ENCODE measurements at regions not wholly inside any gene's neighbourhood (a gene's known extent, or its start where the extent isn't known, plus 50 kb on each side); places are given as distances from the start of the nearest gene placed in this dataset.
"Not testable (repeated sequence)": the region's sequence is repeated elsewhere in the genome, so short reads cannot be mapped to it uniquely, and the experiment has no call there.

DNA sequence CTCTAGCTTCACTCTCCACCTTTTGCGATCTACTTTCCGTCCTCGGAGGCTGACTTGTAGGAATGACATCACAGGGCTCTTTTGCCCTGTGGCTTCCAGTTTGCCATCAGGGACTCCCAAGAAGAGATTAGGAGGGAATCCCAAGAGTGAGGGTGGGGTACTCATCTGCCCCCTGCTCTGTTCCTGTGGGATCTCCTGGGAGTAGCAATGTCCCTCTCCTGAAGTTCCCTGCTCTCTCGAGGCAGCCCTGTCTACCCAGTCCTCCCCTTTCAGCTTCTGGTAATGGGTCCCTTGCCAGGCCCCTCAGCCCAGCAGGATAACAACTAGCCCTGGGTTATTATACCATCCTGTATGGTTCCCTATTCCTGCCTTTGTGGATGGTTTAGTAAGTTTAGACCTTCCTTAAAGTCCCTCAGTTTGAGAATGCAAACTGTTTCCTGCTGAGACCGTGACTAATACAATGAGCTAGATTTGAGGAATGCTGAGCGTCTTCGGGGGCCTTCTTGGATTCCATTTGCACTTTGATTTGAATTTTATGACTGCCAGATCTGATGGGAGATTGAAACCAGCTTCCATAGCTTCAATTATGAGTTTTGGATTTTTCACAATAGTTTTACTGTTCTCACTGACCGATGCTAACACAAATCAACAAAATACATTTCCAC is 73.7 kb upstream of the IPO5 start:
- Mint-ChIP-seq H3K9me3 (peaks cover 0 to 2% of the 10 kb centered on the region in 2 donors), H3K4me3 (no peak overlapping the region), H3K27ac (no peak overlapping the region), H3K4me1 (no peaks in the 10 kb centered on the region), H3K36me3 (no peaks in the 10 kb centered on the region), H3K27me3 (peaks cover 23 to 24% of the 10 kb centered on the region in 2 donors)
- ATAC-seq (replicated peaks): no peak
- no peak for DNase-seq

DNA sequence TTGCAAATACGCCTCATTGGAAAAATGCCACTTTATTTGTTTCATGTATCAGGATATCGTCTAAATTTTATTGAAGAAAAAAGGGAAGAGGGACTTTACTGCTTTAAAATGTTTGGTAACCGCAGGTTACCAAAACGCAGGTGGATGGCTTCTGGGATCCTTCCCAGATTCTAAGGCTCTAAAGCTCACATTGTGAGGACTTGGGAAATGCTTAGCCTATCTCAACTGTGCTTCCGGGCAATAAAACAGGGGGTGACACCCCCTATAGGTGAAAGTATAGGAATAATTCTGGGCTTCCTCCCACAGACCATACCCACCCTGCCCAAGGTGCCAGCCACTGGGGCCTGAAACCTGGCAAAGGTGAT is 73.2 kb upstream of the IPO5 start:
- Mint-ChIP-seq H3K4me1 (no peaks in the 10 kb centered on the region), H3K27ac (no peak overlapping the region), H3K36me3 (no peaks in the 10 kb centered on the region), H3K4me3 (no peak overlapping the region), H3K27me3 (peaks cover 23 to 24% of the 10 kb centered on the region in 2 donors), H3K9me3 (peaks cover 0 to 2% of the 10 kb centered on the region in 2 donors)
- DNase-seq (no peak), ATAC-seq (replicated peaks) (no peak)

- Mint-ChIP-seq H3K9me3 (peaks cover 0 to 2% of the 10 kb centered on the region in 2 donors), H3K27me3 (peaks cover 24 to 27% of the 10 kb centered on the region in 2 donors), H3K36me3 (no peaks in the 10 kb centered on the region), H3K27ac (no peak overlapping the region), H3K4me3 (no peak overlapping the region), H3K4me1 (no peaks in the 10 kb centered on the region)
- ATAC-seq (replicated peaks): no peak
- no peak for DNase-seq
Observed at GRCh38 chr13:97881556-97881955, 71.9 kb upstream of the IPO5 start.

DNA sequence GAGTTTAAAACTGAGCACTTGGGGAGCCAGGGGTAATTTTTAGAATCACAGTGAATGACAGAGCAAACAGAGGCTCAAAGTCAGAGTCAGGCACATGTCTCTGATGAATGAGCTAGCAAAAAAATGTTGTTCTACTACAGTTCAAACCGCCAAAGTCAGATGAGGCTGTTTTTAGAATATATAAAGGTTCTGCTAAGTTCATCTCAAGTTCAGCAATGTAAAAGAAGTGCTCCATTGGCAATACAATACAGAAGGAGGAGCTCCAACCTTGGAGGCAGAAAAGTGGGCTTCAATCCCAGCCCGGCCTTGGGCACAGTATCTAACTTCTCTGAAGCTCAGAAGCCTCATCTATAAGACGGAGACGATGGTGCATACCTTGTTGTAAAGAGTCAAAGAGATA is 70.1 kb upstream of the IPO5 start:
- H3K27me3 Mint-ChIP-seq: peaks cover 27 to 32% of the 10 kb centered on the region in 2 donors
- no peak for ATAC-seq (replicated peaks)
- no peak overlapping the region for H3K27ac Mint-ChIP-seq
- no peak overlapping the region for H3K4me3 Mint-ChIP-seq
- no peak for DNase-seq
- no peaks in the 10 kb centered on the region for H3K36me3 Mint-ChIP-seq
- H3K9me3 Mint-ChIP-seq: peaks cover 0 to 5% of the 10 kb centered on the region in 2 donors
- no peaks in the 10 kb centered on the region for H3K4me1 Mint-ChIP-seq

GRCh38 chr13:97884707-97885468 is 68.6 kb upstream of the IPO5 start:
- H3K36me3 Mint-ChIP-seq: no peaks in the 10 kb centered on the region
- H3K27me3 Mint-ChIP-seq: peaks cover 29 to 31% of the 10 kb centered on the region in 2 donors
- no peak for ATAC-seq (replicated peaks)
- DNase-seq: no peak
- no peaks in the 10 kb centered on the region for H3K4me1 Mint-ChIP-seq
- H3K27ac Mint-ChIP-seq: no peak overlapping the region
- peaks cover 0 to 5% of the 10 kb centered on the region in 2 donors for H3K9me3 Mint-ChIP-seq
- H3K4me3 Mint-ChIP-seq: no peak overlapping the region

- peaks cover 0 to 5% of the 10 kb centered on the region in 2 donors for H3K9me3 Mint-ChIP-seq
- peaks cover 29 to 30% of the 10 kb centered on the region in 2 donors for H3K27me3 Mint-ChIP-seq
- ATAC-seq (replicated peaks) (no peak), DNase-seq (no peak)
- no peaks in the 10 kb centered on the region for H3K36me3 Mint-ChIP-seq
- no peaks in the 10 kb centered on the region for H3K4me1 Mint-ChIP-seq
- no peak overlapping the region for H3K4me3 Mint-ChIP-seq
- no peak overlapping the region for H3K27ac Mint-ChIP-seq
Observed at GRCh38 chr13:97885641-97886040, 67.8 kb upstream of the IPO5 start.

DNA sequence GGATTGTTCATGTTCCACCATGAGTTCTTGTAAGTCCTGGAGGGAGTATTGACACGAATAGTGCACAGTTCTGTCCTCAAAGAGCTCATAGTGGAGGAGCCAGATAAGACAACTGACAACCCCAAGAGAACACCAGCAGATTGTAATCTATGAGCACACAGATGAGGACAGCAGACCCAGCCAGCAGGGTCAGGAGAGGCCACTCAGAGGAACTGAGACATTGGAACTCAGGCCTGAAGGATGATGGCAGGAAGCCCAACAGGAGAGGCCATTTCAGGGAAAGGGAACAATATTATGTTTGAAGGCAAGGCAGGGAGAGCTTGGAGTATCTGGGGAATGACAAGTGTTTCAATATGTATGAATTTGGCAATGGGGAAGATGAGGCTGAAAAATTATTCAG is 63.7 kb upstream of the IPO5 start:
- Mint-ChIP-seq H3K27me3 (peaks cover 21% of the 10 kb centered on the region in 2 donors), H3K4me3 (no peak overlapping the region), H3K4me1 (no peaks in the 10 kb centered on the region), H3K9me3 (peaks cover 11 to 12% of the 10 kb centered on the region in 2 donors), H3K36me3 (no peaks in the 10 kb centered on the region), H3K27ac (no peak overlapping the region)
- ATAC-seq (replicated peaks) (no peak), DNase-seq (no peak)

GRCh38 chr13:97890573-97890972 is 62.9 kb upstream of the IPO5 start:
- Mint-ChIP-seq H3K36me3 (no peaks in the 10 kb centered on the region), H3K9me3 (peaks cover 12% of the 10 kb centered on the region in 2 donors), H3K27ac (no peak overlapping the region), H3K27me3 (peaks cover 13 to 21% of the 10 kb centered on the region in 2 donors), H3K4me3 (no peak overlapping the region), H3K4me1 (no peaks in the 10 kb centered on the region)
- DNase-seq (no peak), ATAC-seq (replicated peaks) (no peak)

DNA sequence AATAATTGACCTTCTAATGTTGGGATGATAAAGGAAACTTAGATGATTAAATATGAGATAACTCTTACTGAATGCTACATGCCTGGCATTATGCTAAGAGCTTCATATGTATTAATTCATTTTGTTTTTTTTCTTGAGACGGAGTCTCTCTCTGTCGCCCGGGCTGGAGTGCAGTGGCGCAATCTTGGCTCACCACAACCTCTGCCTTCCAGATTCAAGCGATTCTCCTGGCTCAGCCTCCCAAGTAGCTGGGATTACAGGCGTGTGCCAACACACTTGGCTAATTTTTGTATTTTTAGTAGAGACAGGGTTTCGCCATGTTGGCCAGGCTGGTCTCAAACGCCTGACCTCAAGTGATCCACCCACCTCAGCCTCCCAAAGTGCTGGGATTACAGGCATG is 61.5 kb upstream of the IPO5 start:
- Mint-ChIP-seq H3K9me3 (peaks cover 12% of the 10 kb centered on the region in 2 donors), H3K27me3 (peaks cover 12 to 19% of the 10 kb centered on the region in 2 donors), H3K27ac (peak overlapping the region; percentile 32)
- not testable (repeated sequence) for H3K36me3 Mint-ChIP-seq; H3K4me1 Mint-ChIP-seq; H3K4me3 Mint-ChIP-seq; DNase-seq; ATAC-seq (replicated peaks)

DNA sequence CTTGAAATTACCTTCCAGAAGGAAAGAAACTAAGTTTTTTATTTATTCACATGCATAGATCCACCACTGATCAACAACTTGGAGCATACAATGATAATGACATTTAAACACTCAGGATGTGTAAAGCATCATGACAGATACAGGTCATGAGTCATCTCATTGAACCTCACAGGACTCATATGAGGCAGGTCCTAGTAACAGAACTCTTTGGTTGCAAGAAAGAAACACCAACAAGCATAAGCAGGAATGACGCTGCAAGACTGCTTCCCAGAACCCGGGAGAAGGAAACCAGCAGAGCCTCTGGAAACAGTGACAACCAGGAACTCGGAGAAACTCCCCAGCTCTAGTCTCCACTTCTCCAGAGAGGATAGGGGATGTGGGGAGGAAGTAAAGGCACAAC is 60.8 kb upstream of the IPO5 start:
- Mint-ChIP-seq H3K4me1 (no peaks in the 10 kb centered on the region), H3K27ac (no peak overlapping the region), H3K36me3 (no peaks in the 10 kb centered on the region), H3K4me3 (no peak overlapping the region), H3K27me3 (peaks cover 12 to 15% of the 10 kb centered on the region in 2 donors), H3K9me3 (peaks cover 9 to 12% of the 10 kb centered on the region in 2 donors)
- DNase-seq: no peak
- ATAC-seq (replicated peaks): no peak

DNA sequence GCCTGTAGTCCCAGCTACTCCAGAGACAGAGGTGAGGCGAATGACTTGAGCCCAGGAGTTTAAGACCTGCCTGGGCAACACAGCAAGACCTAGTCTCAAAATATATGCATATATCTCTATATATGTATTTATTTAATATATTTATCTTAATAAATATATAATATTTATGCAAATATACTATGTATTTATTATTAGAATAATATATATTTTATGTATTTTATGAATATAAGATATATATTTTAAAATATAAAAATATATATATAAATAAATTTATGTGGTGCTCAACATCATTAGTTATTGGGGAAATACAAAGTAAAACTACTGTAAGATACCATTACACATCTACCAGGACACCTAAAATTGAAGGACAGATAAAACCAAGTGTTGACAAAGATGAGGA is 58.1 kb upstream of the IPO5 start:
- no peaks in the 10 kb centered on the region for H3K36me3 Mint-ChIP-seq
- no peak for ATAC-seq (replicated peaks)
- H3K27me3 Mint-ChIP-seq: peaks cover 9 to 12% of the 10 kb centered on the region in 2 donors
- DNase-seq: no peak
- H3K9me3 Mint-ChIP-seq: peaks cover 9 to 12% of the 10 kb centered on the region in 2 donors
- H3K4me3 Mint-ChIP-seq: no peak overlapping the region
- H3K4me1 Mint-ChIP-seq: no peaks in the 10 kb centered on the region
- no peak overlapping the region for H3K27ac Mint-ChIP-seq

DNA sequence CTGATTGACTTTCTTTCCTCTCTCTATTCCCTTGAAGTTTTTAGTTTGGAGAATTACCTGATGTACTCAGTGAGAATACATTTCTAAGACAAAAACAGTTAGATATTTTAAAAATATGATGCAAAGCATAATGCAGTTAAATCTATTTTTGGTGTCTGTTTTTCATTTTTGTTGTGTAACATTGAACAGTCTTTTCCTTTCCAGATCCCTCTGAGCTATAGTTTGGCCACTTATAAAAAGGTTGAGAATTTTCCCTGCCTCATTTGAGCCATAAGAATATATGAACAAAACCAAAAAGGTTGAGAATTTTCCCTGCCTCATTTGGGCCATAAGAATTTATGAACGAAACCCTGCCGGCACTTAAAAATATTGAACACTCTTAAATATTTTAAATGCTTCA is 57.0 kb upstream of the IPO5 start:
- Mint-ChIP-seq H3K9me3 (peaks cover 9 to 12% of the 10 kb centered on the region in 2 donors), H3K4me1 (no peaks in the 10 kb centered on the region), H3K27ac (no peak overlapping the region), H3K36me3 (no peaks in the 10 kb centered on the region), H3K4me3 (no peak overlapping the region), H3K27me3 (peaks cover 9 to 12% of the 10 kb centered on the region in 2 donors)
- ATAC-seq (replicated peaks) (no peak), DNase-seq (no peak)

DNA sequence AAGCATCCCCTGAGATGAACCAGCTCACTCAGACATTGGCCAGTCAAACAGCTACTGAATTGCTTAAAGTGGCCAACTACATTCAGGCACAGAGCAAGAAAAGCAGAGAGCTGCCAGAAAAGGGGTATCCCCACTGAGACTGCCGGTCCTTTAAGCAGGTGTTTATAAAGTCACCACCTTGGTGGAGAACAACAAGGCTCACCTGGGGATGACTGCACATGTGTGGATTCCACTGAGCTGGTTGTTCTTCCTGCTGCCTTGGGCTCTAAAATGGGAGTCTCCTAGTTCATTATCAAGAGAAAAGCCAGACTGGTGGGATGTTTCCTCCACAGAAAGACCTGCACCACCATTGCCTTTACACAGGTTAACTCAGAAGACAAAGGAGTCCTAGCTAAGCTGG is 51.8 kb upstream of the IPO5 start:
- ATAC-seq (replicated peaks) (no peak), DNase-seq (no peak)
- H3K27ac Mint-ChIP-seq: no peak overlapping the region
- no peaks in the 10 kb centered on the region for H3K36me3 Mint-ChIP-seq
- H3K4me1 Mint-ChIP-seq: no peaks in the 10 kb centered on the region
- no peak overlapping the region for H3K4me3 Mint-ChIP-seq
- peaks cover 0 to 5% of the 10 kb centered on the region in 2 donors for H3K9me3 Mint-ChIP-seq
- H3K27me3 Mint-ChIP-seq: peaks cover 5 to 9% of the 10 kb centered on the region in 2 donors
